CD4-positive, alpha-beta memory T cell (primary cell): ENCODE measurements at regions not wholly inside any gene's neighbourhood (a gene's known extent, or its start where the extent isn't known, plus 50 kb on each side); places are given as distances from the start of the nearest gene placed in this dataset.
"Not testable (repeated sequence)": the region's sequence is repeated elsewhere in the genome, so short reads cannot be mapped to it uniquely, and the experiment has no call there.

Experiments
- CTCF ChIA-PET: fragments of 350-600 bp; sonication (Branson Sonifier 250); formaldehyde crosslinking; loops from one replicate; lab custom pipeline; 2021; ENCODE audit warnings: inconsistent platforms; ENCODE audit not compliant: partially characterized antibody; lab: Charles Lee
- POLR2A ChIA-PET: fragments of 350-600 bp; sonication (Branson Sonifier 250); formaldehyde crosslinking; loops from one replicate; lab custom pipeline; 2021; ENCODE audit not compliant: partially characterized antibody; lab: Charles Lee
- DNase-seq, 5 donors: peaks; one replicate each; pipeline versions ENCODE4 v3.0.0 to v3.0.0-alpha.2; 2020 to 2022; ENCODE audit warnings: mixed read lengths in 1 of 5
- H3K27ac ChIP-seq: one replicate; pipeline ENCODE4 v1.7.0; 2013; ENCODE audit warnings: low read depth, low read length
- H3K27me3 ChIP-seq: 2 replicates; pipeline ENCODE4 v1.7.0; 2013; ENCODE audit warnings: mild to moderate bottlenecking, low read length, moderate library complexity; ENCODE audit not compliant: insufficient read depth
- H3K36me3 ChIP-seq: 2 replicates; pipeline ENCODE4 v1.7.0; 2013; ENCODE audit warnings: mild to moderate bottlenecking, low read length, moderate library complexity; ENCODE audit not compliant: insufficient read depth
- H3K4me1 ChIP-seq: 2 replicates; pipeline ENCODE4 v1.7.0; 2013; ENCODE audit warnings: mild to moderate bottlenecking, low read length, moderate library complexity; ENCODE audit not compliant: insufficient read depth
- H3K4me3 ChIP-seq, 2 donors: one replicate each; pipeline ENCODE4 v1.7.0; 2013; ENCODE audit warnings: low read length in 2 of 2, mild to moderate bottlenecking in 1 of 2
- H3K9me3 ChIP-seq, 2 donors: one replicate each; pipeline ENCODE4 v1.7.0; 2013; ENCODE audit warnings: low read length in 2 of 2, control low read depth in 1 of 2; ENCODE audit not compliant: control insufficient read depth in 1 of 2
- H3K27ac Mint-ChIP-seq, 7 donors: one replicate each; pipeline ENCODE4 v1.8.0; 2020 to 2021; ENCODE audit warnings: mixed read lengths in 7 of 7, mild to moderate bottlenecking in 6 of 7, inconsistent platforms in 3 of 7, moderate library complexity in 3 of 7
- H3K27me3 Mint-ChIP-seq, 2 donors: one replicate each; pipeline ENCODE4 v1.8.0; 2020 to 2021; ENCODE audit warnings: mixed read lengths in 2 of 2
- H3K36me3 Mint-ChIP-seq, 2 donors: one replicate each; pipeline ENCODE4 v1.8.0; 2020 to 2021; ENCODE audit warnings: mixed read lengths in 2 of 2, inconsistent platforms in 1 of 2, mild to moderate bottlenecking in 1 of 2
- H3K4me1 Mint-ChIP-seq, 4 donors: one replicate each; pipeline ENCODE4 v1.8.0; 2020 to 2021; ENCODE audit warnings: mixed read lengths in 4 of 4, mild to moderate bottlenecking in 1 of 4
- H3K4me3 Mint-ChIP-seq, 8 donors: one replicate each; pipeline ENCODE4 v1.8.0; 2020 to 2021; ENCODE audit warnings: mixed read lengths in 8 of 8, mild to moderate bottlenecking in 7 of 8, moderate library complexity in 6 of 8, inconsistent platforms in 3 of 8
- H3K9me3 Mint-ChIP-seq, 8 donors: one replicate each; pipeline ENCODE4 v1.8.0; 2020 to 2021; ENCODE audit warnings: mixed read lengths in 8 of 8, mild to moderate bottlenecking in 5 of 8, inconsistent platforms in 3 of 8, moderate library complexity in 1 of 8
- intact Hi-C: fragments of 100-400 bp; cut with micrococcal nuclease; formaldehyde crosslinking; loops from one replicate; pipeline ENCODE4 v1.15.1; 2023

- no peak overlapping the region for H3K4me3 Mint-ChIP-seq
- H3K9me3 Mint-ChIP-seq, result no peaks in the 10 kb centered on the region
- Histone ChIP-seq H3K36me3 (no peaks in the 10 kb centered on the region), H3K4me1 (no peaks in the 10 kb centered on the region), H3K27ac (no peak overlapping the region), H3K27me3 (no peaks in the 10 kb centered on the region), H3K4me3 (no peak overlapping the region), H3K9me3 (no peaks in the 10 kb centered on the region)
- no peaks in the 10 kb centered on the region for H3K36me3 Mint-ChIP-seq
- CTCF ChIA-PET, result no interaction called here
- peaks cover 0 to 4% (median 2%) of the 10 kb centered on the region in 4 donors for H3K4me1 Mint-ChIP-seq
- DNase-seq, result no peak
- no peak overlapping the region for H3K27ac Mint-ChIP-seq
- intact Hi-C loops, result no loop called here
- H3K27me3 Mint-ChIP-seq, result peaks cover 1 to 2% of the 10 kb centered on the region in 2 donors
- POLR2A ChIA-PET, result no interaction called here
Measured at GRCh38 chr16:77112746-77113145, 78.2 kb upstream of the MON1B start.

GRCh38 chr16:77113835-77114234 lies 77.2 kb upstream of the MON1B start:
- Histone ChIP-seq H3K27ac (no peak overlapping the region), H3K36me3 (no peaks in the 10 kb centered on the region), H3K4me1 (no peaks in the 10 kb centered on the region), H3K9me3 (no peaks in the 10 kb centered on the region), H3K4me3 (no peak overlapping the region), H3K27me3 (no peaks in the 10 kb centered on the region)
- peaks cover 0 to 4% (median 2%) of the 10 kb centered on the region in 4 donors for H3K4me1 Mint-ChIP-seq
- peaks cover 3 to 5% of the 10 kb centered on the region in 2 donors for H3K27me3 Mint-ChIP-seq
- intact Hi-C loops, result no loop called here
- no peaks in the 10 kb centered on the region for H3K9me3 Mint-ChIP-seq
- no peak overlapping the region for H3K4me3 Mint-ChIP-seq
- H3K36me3 Mint-ChIP-seq, result no peaks in the 10 kb centered on the region
- CTCF ChIA-PET, result no interaction called here
- POLR2A ChIA-PET, result no interaction called here
- H3K27ac Mint-ChIP-seq, result no peak overlapping the region
- DNase-seq, result no peak

GRCh38 chr16:77114361-77114760 lies 76.6 kb upstream of the MON1B start:
- POLR2A ChIA-PET, H3K27me3 ChIP-seq, H3K4me3 ChIP-seq, H3K9me3 ChIP-seq, CTCF ChIA-PET, H3K36me3 ChIP-seq, intact Hi-C loops, H3K27ac Mint-ChIP-seq, H3K4me1 ChIP-seq, H3K9me3 Mint-ChIP-seq, H3K4me1 Mint-ChIP-seq, H3K27ac ChIP-seq, H3K36me3 Mint-ChIP-seq, H3K4me3 Mint-ChIP-seq, H3K27me3 Mint-ChIP-seq, DNase-seq: not testable (repeated sequence)

GRCh38 chr16:77116856-77117255 lies 74.1 kb upstream of the MON1B start:
- no peak overlapping the region for H3K27ac ChIP-seq
- Mint-ChIP-seq H3K27ac (no peak overlapping the region), H3K4me1 (peaks cover 0 to 3% (median under 1%) of the 10 kb centered on the region in 4 donors), H3K9me3 (no peaks in the 10 kb centered on the region), H3K4me3 (no peak overlapping the region), H3K27me3 (peaks cover 3 to 14% of the 10 kb centered on the region in 2 donors), H3K36me3 (no peaks in the 10 kb centered on the region)
- H3K9me3 ChIP-seq, result no peaks in the 10 kb centered on the region
- no peak for DNase-seq
- H3K27me3 ChIP-seq, result no peaks in the 10 kb centered on the region
- H3K4me1 ChIP-seq, result no peaks in the 10 kb centered on the region
- intact Hi-C loops, result no loop called here
- no peak overlapping the region for H3K4me3 ChIP-seq
- H3K36me3 ChIP-seq, result no peaks in the 10 kb centered on the region
- ChIA-PET POLR2A (no interaction called here), CTCF (no interaction called here)

GRCh38 chr16:77117707-77118106 lies 73.3 kb upstream of the MON1B start:
- H3K9me3 Mint-ChIP-seq, result no peaks in the 10 kb centered on the region
- intact Hi-C loops, result no loop called here

GRCh38 chr16:77131398-77131797 lies 59.6 kb upstream of the MON1B start:
- H3K27me3 ChIP-seq, result no peaks in the 10 kb centered on the region
- no peak overlapping the region for H3K27ac ChIP-seq
- Mint-ChIP-seq H3K27ac (no peak overlapping the region), H3K27me3 (peaks cover 3 to 4% of the 10 kb centered on the region in 2 donors), H3K4me1 (no peaks in the 10 kb centered on the region), H3K4me3 (no peak overlapping the region), H3K9me3 (peaks cover 0 to 11% (median under 1%) of the 10 kb centered on the region in 8 donors), H3K36me3 (no peaks in the 10 kb centered on the region)
- no peak for DNase-seq
- CTCF ChIA-PET, result no interaction called here
- H3K9me3 ChIP-seq, result no peaks in the 10 kb centered on the region
- H3K4me3 ChIP-seq, result no peak overlapping the region
- H3K36me3 ChIP-seq, result no peaks in the 10 kb centered on the region
- intact Hi-C loops, result no loop called here
- POLR2A ChIA-PET, result no interaction called here
- H3K4me1 ChIP-seq, result no peaks in the 10 kb centered on the region

More at GRCh38 chr16:77117707-77118106, 73.3 kb upstream of the MON1B start:
- ChIA-PET CTCF (no interaction called here), POLR2A (no interaction called here)
- Histone ChIP-seq H3K4me1 (no peaks in the 10 kb centered on the region), H3K27ac (no peak overlapping the region), H3K36me3 (no peaks in the 10 kb centered on the region), H3K4me3 (no peak overlapping the region), H3K9me3 (no peaks in the 10 kb centered on the region), H3K27me3 (no peaks in the 10 kb centered on the region)
- Mint-ChIP-seq H3K36me3 (no peaks in the 10 kb centered on the region), H3K27ac (no peak overlapping the region), H3K27me3 (peaks cover 3 to 15% of the 10 kb centered on the region in 2 donors), H3K4me1 (no peaks in the 10 kb centered on the region), H3K4me3 (no peak overlapping the region)
- no peak for DNase-seq

GRCh38 chr16:77132051-77132618 lies 58.9 kb upstream of the MON1B start:
- Histone ChIP-seq H3K4me1 (no peaks in the 10 kb centered on the region), H3K27me3 (no peaks in the 10 kb centered on the region), H3K36me3 (no peaks in the 10 kb centered on the region), H3K4me3 (no peak overlapping the region), H3K27ac (no peak overlapping the region), H3K9me3 (no peaks in the 10 kb centered on the region)
- Mint-ChIP-seq H3K4me1 (no peaks in the 10 kb centered on the region), H3K27me3 (peaks cover 3 to 4% of the 10 kb centered on the region in 2 donors), H3K36me3 (no peaks in the 10 kb centered on the region), H3K9me3 (peaks cover 0 to 9% (median 0%) of the 10 kb centered on the region in 8 donors), H3K4me3 (no peak overlapping the region), H3K27ac (no peak overlapping the region)
- ChIA-PET CTCF (no interaction called here), POLR2A (no interaction called here)
- DNase-seq, result no peak
- intact Hi-C loops, result no loop called here

- H3K36me3 ChIP-seq, result no peaks in the 10 kb centered on the region
- no peaks in the 10 kb centered on the region for H3K4me1 Mint-ChIP-seq
- H3K27me3 ChIP-seq, result no peaks in the 10 kb centered on the region
- H3K4me3 Mint-ChIP-seq, result no peak overlapping the region
- ChIA-PET CTCF (no interaction called here), POLR2A (no interaction called here)
- H3K27ac ChIP-seq, result no peak overlapping the region
- intact Hi-C loops, result no loop called here
- no peak overlapping the region for H3K27ac Mint-ChIP-seq
- peaks cover 3 to 4% of the 10 kb centered on the region in 2 donors for H3K27me3 Mint-ChIP-seq
- H3K4me3 ChIP-seq, result no peak overlapping the region
- H3K9me3 ChIP-seq, result no peaks in the 10 kb centered on the region
- H3K9me3 Mint-ChIP-seq, result no peaks in the 10 kb centered on the region
- no peaks in the 10 kb centered on the region for H3K4me1 ChIP-seq
- no peaks in the 10 kb centered on the region for H3K36me3 Mint-ChIP-seq
- DNase-seq, result no peak
Measured at GRCh38 chr16:77133706-77134105, 57.3 kb upstream of the MON1B start.
